ENCODE measurements at regions not wholly inside any gene's neighbourhood (a gene's known extent, or its start where the extent isn't known, plus 50 kb on each side); places are given as distances from the start of the nearest gene placed in this dataset.

GRCh38 chr10:43867113-43867512 lies 218.4 kb upstream of the ZNF32 start:
- DNase-seq (ENCODE audit: low read depth in 1 of 2, low spot score in 2 of 2): peak in 1 of 2 experiments; percentile 11
- Histone ChIP-seq H3K4me3 (ENCODE audit: extremely low read depth in 1 of 4, insufficient read depth in 2 of 4, low read depth in 3 of 4, low read length in 4 of 4) (no peak overlapping the region), H3K14ac (ENCODE audit: insufficient read length) (no peak overlapping the region), H2BK20ac (ENCODE audit: low read length) (no peak overlapping the region), H3K27me3 (replicated peaks in 1 of 4; ENCODE audit: control insufficient read depth in 3 of 4, extremely low read depth in 1 of 4, insufficient read depth in 3 of 4, low read length in 3 of 4) (no peaks in the 10 kb centered on the region), H2AFZ (ENCODE audit: low read length) (no peak overlapping the region), H3K4ac (replicated peaks; ENCODE audit: insufficient read length, low read depth, low read length) (no peak overlapping the region), H3K79me2 (ENCODE audit: control insufficient read depth in 1 of 2, insufficient read depth in 2 of 2, low read length in 2 of 2) (no peaks in the 10 kb centered on the region), H3K36me3 (ENCODE audit: control insufficient read depth in 2 of 4, insufficient read depth in 4 of 4, low read length in 3 of 4) (no peaks in the 10 kb centered on the region), H2BK120ac (replicated peaks; ENCODE audit: low read depth, low read length) (no peak overlapping the region), H3K18ac (ENCODE audit: extremely low read depth, low read length) (no peak overlapping the region), H3K9ac (replicated peaks in 1 of 4; ENCODE audit: extremely low read depth in 1 of 4, low read depth in 3 of 4, low read length in 3 of 4) (no peak overlapping the region), H3K23me2 (ENCODE audit: low read depth, low read length) (no peaks in the 10 kb centered on the region), H3K23ac (ENCODE audit: insufficient read length) (no peak overlapping the region), H2BK12ac (ENCODE audit: low read depth, low read length) (no peak overlapping the region), H3K4me2 (ENCODE audit: insufficient read depth in 1 of 2, low read depth in 2 of 2, low read length in 2 of 2) (no peak overlapping the region), H4K5ac (ENCODE audit: insufficient read length, low read depth, low read length) (no peak overlapping the region), H4K20me1 (replicated peaks in 1 of 2; ENCODE audit: control insufficient read depth in 1 of 2, insufficient read depth in 2 of 2, low read length in 2 of 2) (no peaks in the 10 kb centered on the region), H4K8ac (ENCODE audit: extremely low read depth, insufficient read depth, low read length) (peak overlapping the region; percentile 38; the same call in 1 of the 2 replicates), H2BK15ac (ENCODE audit: low read length) (no peak overlapping the region), H4K91ac (replicated peaks; ENCODE audit: insufficient read length, low read length) (no peak overlapping the region), H2AK5ac (ENCODE audit: low read depth, low read length) (no peak overlapping the region), H3K56ac (replicated peaks; ENCODE audit: insufficient read length, low read depth, low read length) (no peak overlapping the region), H3K27ac (ENCODE audit: low read depth, low read length) (no peak overlapping the region), H2BK5ac (ENCODE audit: low read depth, low read length) (no peak overlapping the region), H3K9me3 (ENCODE audit: insufficient read depth in 2 of 2, low read depth in 1 of 2, low read length in 1 of 2) (no peaks in the 10 kb centered on the region), H3K4me1 (replicated peaks in 1 of 4; ENCODE audit: control insufficient read depth in 3 of 4, insufficient read depth in 4 of 4, low read length in 3 of 4) (no peaks in the 10 kb centered on the region; a peak in 1 of 7 replicates), H3K79me1 (ENCODE audit: low read depth, low read length) (no peaks in the 10 kb centered on the region)
- FAIRE-seq: no peak
- CTCF ChIA-PET (ENCODE audit: partially characterized antibody): interaction anchor here (0.6 to 1.7 kb wide), 5 partner anchors 8 to 503 kb away, joined by 3 to 4 read pairs (median 4); no protein-coding TSS in a partner anchor
- POLR2A ChIA-PET (ENCODE audit: partially characterized antibody): interaction anchor here (1.2 kb wide), 1 partner anchor 62 kb away, joined by 3 read pairs; no protein-coding TSS in a partner anchor
- WGBS, 2 experiments (ENCODE audit: extremely low coverage in 1 of 2, insufficient coverage in 1 of 2, insufficient read length in 1 of 2, insufficient replicate concordance in 2 of 2, low coverage in 1 of 2, low lambda C conversion rate in 2 of 2, missing lambda C conversion rate in 1 of 2): 89% methylated on average over 7 of the region's 7 CpGs; no CpG with 5 or more reads in 1 of the 2 experiments
- TF ChIP-seq RXRA (IDR thresholded peaks at IDR 0.05; ENCODE audit: insufficient read depth, low read depth, low read length): no peak
- no peak for TF ChIP-seq MAX (IDR thresholded peaks at IDR 0.05)
- TF ChIP-seq BCL11A (IDR thresholded peaks at IDR 0.05; ENCODE audit: low read depth in 2 of 2, low read length in 2 of 2): no peak
- TF ChIP-seq HDAC2 (IDR thresholded peaks at IDR 0.05; ENCODE audit: borderline replicate concordance in 1 of 2, low read depth in 2 of 2, low read length in 2 of 2): no peak
- TF ChIP-seq SP2 (IDR thresholded peaks at IDR 0.05; ENCODE audit: low read length): no peak
- no peak for TF ChIP-seq ATF2 (IDR thresholded peaks at IDR 0.05; ENCODE audit: low read length)
- TF ChIP-seq YY1 (IDR thresholded peaks at IDR 0.05; ENCODE audit: low read depth, low read length): no peak
- TF ChIP-seq KDM4A (IDR thresholded peaks at IDR 0.05; ENCODE audit: low read depth, low read length, severe bottlenecking): no peak
- TF ChIP-seq NANOG (IDR thresholded peaks at IDR 0.05; ENCODE audit: insufficient read depth, low read depth, low read length, poor library complexity, severe bottlenecking): no peak
- no peak for TF ChIP-seq TEAD4 (IDR thresholded peaks at IDR 0.05; ENCODE audit: low read depth, low read length)
- no peak for TF ChIP-seq POU5F1 (IDR thresholded peaks at IDR 0.05; ENCODE audit: low read depth, low read length)
- no peak for TF ChIP-seq BRCA1 (IDR thresholded peaks at IDR 0.05; ENCODE audit: low read depth, low read length)
- no peak for TF ChIP-seq POLR2AphosphoS5 (IDR thresholded peaks at IDR 0.05; ENCODE audit: low read depth, low read length)

Data from H1 (cell line).